ENCODE measurements at regions not wholly inside any gene's neighbourhood (a gene's known extent, or its start where the extent isn't known, plus 50 kb on each side); places are given as distances from the start of the nearest gene placed in this dataset.

DNA sequence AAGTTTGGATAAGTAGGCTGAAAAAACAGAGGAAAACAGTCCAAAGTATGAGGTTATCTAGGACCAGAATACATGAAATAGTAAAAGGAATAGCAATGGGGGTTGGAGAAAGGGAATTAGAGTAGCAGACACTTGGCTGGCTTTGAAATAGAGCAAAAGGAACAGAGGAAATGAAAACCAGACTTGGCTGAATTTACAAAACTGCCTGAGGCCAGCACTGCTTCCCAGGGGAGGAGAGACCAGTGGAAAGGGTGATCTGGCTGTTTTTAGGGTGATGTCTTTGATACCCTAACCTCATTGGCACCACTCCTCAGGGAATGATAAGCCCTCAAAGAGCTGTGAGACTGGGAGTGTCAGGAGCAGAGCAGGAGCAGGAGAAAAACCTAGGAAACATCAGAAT, 413.4 kb upstream of the SLC30A5 start:
- no peak overlapping the region for H2AFZ ChIP-seq (ENCODE audit: insufficient read depth, low read depth, low read length, poor library complexity, severe bottlenecking)
- no peak for ATAC-seq (ENCODE audit: low read depth)
- intact Hi-C loops (cut with micrococcal nuclease) = no loop called here
- Mint-ChIP-seq H3K4me3 (no peak overlapping the region), H3K9me3 (ENCODE audit: insufficient read depth) (peaks cover 2% of the 10 kb centered on the region), H3K27me3 (peaks cover 9% of the 10 kb centered on the region), H3K4me1 (peaks cover 25% of the 10 kb centered on the region), H3K27ac (no peak overlapping the region)
- peaks cover 21 to 25% of the 10 kb centered on the region in 2 donors for H3K4me1 ChIP-seq (ENCODE audit: control insufficient read depth in 2 of 2, insufficient read depth in 2 of 2, low read length in 2 of 2)
- no peak overlapping the region for H3K4me2 ChIP-seq (replicated peaks; ENCODE audit: low read depth, low read length, poor library complexity, severe bottlenecking)
- POLR2A ChIA-PET = no interaction called here
- no peaks in the 10 kb centered on the region for H3K36me3 ChIP-seq (replicated peaks in 1 of 2; ENCODE audit: control extremely low read depth in 1 of 2, control insufficient read depth in 1 of 2, extremely low read depth in 1 of 2, insufficient read depth in 2 of 2, low read length in 1 of 2)
- H3K79me2 ChIP-seq (ENCODE audit: control insufficient read depth, insufficient read depth, low read length) = no peaks in the 10 kb centered on the region
- no peaks in the 10 kb centered on the region for H4K20me1 ChIP-seq (ENCODE audit: control insufficient read depth, insufficient read depth, low read length, poor library complexity, severe bottlenecking)
- H3K9ac ChIP-seq (ENCODE audit: low read length) = no peak overlapping the region
- H3K9me3 ChIP-seq (ENCODE audit: control extremely low read depth in 1 of 3, control insufficient read depth in 2 of 3, insufficient read depth in 1 of 3, low read length in 2 of 3) = peaks cover 0 to 3% (median 3%) of the 10 kb centered on the region in 3 donors
- H3K4me3 ChIP-seq (ENCODE audit: control extremely low read depth in 1 of 5, extremely low read depth in 1 of 5, insufficient read depth in 1 of 5, low read depth in 2 of 5, low read length in 4 of 5) = no peak overlapping the region
- H3K27me3 ChIP-seq (replicated peaks in 1 of 4; ENCODE audit: control extremely low read depth in 1 of 4, control insufficient read depth in 3 of 4, insufficient read depth in 4 of 4, low read length in 3 of 4) = peaks cover 0 to 4% (median 0%) of the 10 kb centered on the region in 4 experiments
- no peak overlapping the region for H3K27ac ChIP-seq (ENCODE audit: low read length in 2 of 2)
- no peak for DNase-seq
- TF ChIP-seq, protein P1, sequence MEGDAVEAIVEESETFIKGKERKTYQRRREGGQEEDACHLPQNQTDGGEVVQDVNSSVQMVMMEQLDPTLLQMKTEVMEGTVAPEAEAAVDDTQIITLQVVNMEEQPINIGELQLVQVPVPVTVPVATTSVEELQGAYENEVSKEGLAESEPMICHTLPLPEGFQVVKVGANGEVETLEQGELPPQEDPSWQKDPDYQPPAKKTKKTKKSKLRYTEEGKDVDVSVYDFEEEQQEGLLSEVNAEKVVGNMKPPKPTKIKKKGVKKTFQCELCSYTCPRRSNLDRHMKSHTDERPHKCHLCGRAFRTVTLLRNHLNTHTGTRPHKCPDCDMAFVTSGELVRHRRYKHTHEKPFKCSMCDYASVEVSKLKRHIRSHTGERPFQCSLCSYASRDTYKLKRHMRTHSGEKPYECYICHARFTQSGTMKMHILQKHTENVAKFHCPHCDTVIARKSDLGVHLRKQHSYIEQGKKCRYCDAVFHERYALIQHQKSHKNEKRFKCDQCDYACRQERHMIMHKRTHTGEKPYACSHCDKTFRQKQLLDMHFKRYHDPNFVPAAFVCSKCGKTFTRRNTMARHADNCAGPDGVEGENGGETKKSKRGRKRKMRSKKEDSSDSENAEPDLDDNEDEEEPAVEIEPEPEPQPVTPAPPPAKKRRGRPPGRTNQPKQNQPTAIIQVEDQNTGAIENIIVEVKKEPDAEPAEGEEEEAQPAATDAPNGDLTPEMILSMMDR (IDR thresholded peaks at IDR 0.05) = no peak
- no peak for TF ChIP-seq EZH2 (IDR thresholded peaks at IDR 0.05; ENCODE audit: borderline replicate concordance, insufficient read depth, low read depth, low read length, poor library complexity, severe bottlenecking)
- CTCF ChIA-PET = no interaction called here

DNA sequence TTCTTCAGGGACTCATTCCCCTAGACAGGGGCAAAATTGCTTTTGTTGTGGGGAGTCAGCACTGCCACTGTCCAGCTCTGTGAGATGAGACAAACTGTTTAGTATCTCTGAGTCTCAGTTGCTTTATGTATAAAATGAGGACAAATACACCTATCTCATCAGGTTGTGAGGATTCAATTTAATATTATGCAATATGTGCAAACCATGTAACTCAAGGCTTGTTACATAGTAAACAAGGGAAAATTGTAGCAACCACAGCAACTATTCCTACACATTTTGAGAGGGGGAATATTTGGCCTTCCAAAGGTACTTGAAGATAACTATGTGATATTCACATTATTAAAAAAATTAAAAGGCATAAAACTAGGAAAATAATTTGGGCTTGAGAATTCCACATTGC, 411.9 kb upstream of the SLC30A5 start:
- TF ChIP-seq EZH2 (IDR thresholded peaks at IDR 0.05; ENCODE audit: borderline replicate concordance, insufficient read depth, low read depth, low read length, poor library complexity, severe bottlenecking) = no peak
- TF ChIP-seq, protein P1 (IDR thresholded peaks at IDR 0.05) = no peak
- H3K9me3 ChIP-seq (ENCODE audit: control extremely low read depth in 1 of 3, control insufficient read depth in 2 of 3, insufficient read depth in 1 of 3, low read length in 2 of 3) = peaks cover 0 to 3% (median 0%) of the 10 kb centered on the region in 3 donors
- ChIA-PET POLR2A (no interaction called here), CTCF (no interaction called here)
- peaks cover 9% of the 10 kb centered on the region for H3K27me3 Mint-ChIP-seq
- no peaks in the 10 kb centered on the region for H4K20me1 ChIP-seq (ENCODE audit: control insufficient read depth, insufficient read depth, low read length, poor library complexity, severe bottlenecking)
- no peak overlapping the region for H3K4me3 ChIP-seq (ENCODE audit: control extremely low read depth in 1 of 5, extremely low read depth in 1 of 5, insufficient read depth in 1 of 5, low read depth in 2 of 5, low read length in 4 of 5)
- intact Hi-C loops (cut with micrococcal nuclease) = no loop called here
- H3K4me1 ChIP-seq (ENCODE audit: control insufficient read depth in 2 of 2, insufficient read depth in 2 of 2, low read length in 2 of 2) = peaks cover 21 to 22% of the 10 kb centered on the region in 2 donors
- no peak overlapping the region for H2AFZ ChIP-seq (ENCODE audit: insufficient read depth, low read depth, low read length, poor library complexity, severe bottlenecking)
- peaks cover 2% of the 10 kb centered on the region for H3K9me3 Mint-ChIP-seq (ENCODE audit: insufficient read depth)
- no peaks in the 10 kb centered on the region for H3K36me3 ChIP-seq (replicated peaks in 1 of 2; ENCODE audit: control extremely low read depth in 1 of 2, control insufficient read depth in 1 of 2, extremely low read depth in 1 of 2, insufficient read depth in 2 of 2, low read length in 1 of 2)
- no peak overlapping the region for H3K27ac ChIP-seq (ENCODE audit: low read length in 2 of 2)
- H3K4me1 Mint-ChIP-seq = peaks cover 25% of the 10 kb centered on the region
- DNase-seq (no peak), ATAC-seq (ENCODE audit: low read depth) (no peak)
- no peak overlapping the region for H3K9ac ChIP-seq (ENCODE audit: low read length)
- no peak overlapping the region for H3K4me2 ChIP-seq (replicated peaks; ENCODE audit: low read depth, low read length, poor library complexity, severe bottlenecking)
- no peak overlapping the region for H3K27ac Mint-ChIP-seq
- H3K79me2 ChIP-seq (ENCODE audit: control insufficient read depth, insufficient read depth, low read length) = no peaks in the 10 kb centered on the region
- peaks cover 0 to 4% (median 0%) of the 10 kb centered on the region in 4 experiments for H3K27me3 ChIP-seq (replicated peaks in 1 of 4; ENCODE audit: control extremely low read depth in 1 of 4, control insufficient read depth in 3 of 4, insufficient read depth in 4 of 4, low read length in 3 of 4)
- H3K4me3 Mint-ChIP-seq = no peak overlapping the region
